ENCODE measurements at regions not wholly inside any gene's neighbourhood (a gene's known extent, or its start where the extent isn't known, plus 50 kb on each side); places are given as distances from the start of the nearest gene placed in this dataset.

- no peaks in the 10 kb centered on the region for H3K27me3 ChIP-seq (ENCODE audit: control insufficient read depth, insufficient read depth, low read length, poor library complexity, severe bottlenecking)
- 75 to 90% methylated on average over 1 to 2 of the region's 2 CpGs for WGBS, 2 experiments
- peaks cover 2% of the 10 kb centered on the region for H3K4me1 ChIP-seq (ENCODE audit: control insufficient read depth, insufficient read depth, low read length)
- no peak overlapping the region for H3K4me3 ChIP-seq (ENCODE audit: insufficient read depth, low read depth, low read length)
- H3K27ac ChIP-seq (ENCODE audit: insufficient read depth, low read depth, low read length, poor library complexity, severe bottlenecking) = no peak overlapping the region
- no peaks in the 10 kb centered on the region for H3K36me3 ChIP-seq (ENCODE audit: control insufficient read depth, insufficient read depth, low read length)
- H3K9me3 ChIP-seq (ENCODE audit: control insufficient read depth, low read length) = peaks cover 2% of the 10 kb centered on the region
Observed at GRCh38 chr12:89089264-89089663, 263.0 kb downstream of the DUSP6 start.

GRCh38 chr12:89087876-89088275 is 264.4 kb downstream of the DUSP6 start:
- H3K4me1 ChIP-seq (ENCODE audit: control insufficient read depth, insufficient read depth, low read length) = peaks cover 2% of the 10 kb centered on the region
- no peaks in the 10 kb centered on the region for H3K36me3 ChIP-seq (ENCODE audit: control insufficient read depth, insufficient read depth, low read length)
- WGBS, 2 experiments = 10 to 13% methylated on average over 1 of the region's 1 CpG
- H3K27ac ChIP-seq (ENCODE audit: insufficient read depth, low read depth, low read length, poor library complexity, severe bottlenecking) = peak overlapping the region; percentile 17
- H3K27me3 ChIP-seq (ENCODE audit: control insufficient read depth, insufficient read depth, low read length, poor library complexity, severe bottlenecking) = no peaks in the 10 kb centered on the region
- H3K4me3 ChIP-seq (ENCODE audit: insufficient read depth, low read depth, low read length) = no peak overlapping the region
- H3K9me3 ChIP-seq (ENCODE audit: control insufficient read depth, low read length) = peaks cover 1% of the 10 kb centered on the region

- peaks cover 2% of the 10 kb centered on the region for H3K4me1 ChIP-seq (ENCODE audit: control insufficient read depth, insufficient read depth, low read length)
- H3K36me3 ChIP-seq (ENCODE audit: control insufficient read depth, insufficient read depth, low read length) = no peaks in the 10 kb centered on the region
- H3K27me3 ChIP-seq (ENCODE audit: control insufficient read depth, insufficient read depth, low read length, poor library complexity, severe bottlenecking) = no peaks in the 10 kb centered on the region
- H3K27ac ChIP-seq (ENCODE audit: insufficient read depth, low read depth, low read length, poor library complexity, severe bottlenecking) = peak overlapping the region; percentile 17
- no peak overlapping the region for H3K4me3 ChIP-seq (ENCODE audit: insufficient read depth, low read depth, low read length)
- WGBS, 2 experiments = 86 to 89% methylated on average over 6 of the region's 6 CpGs
- no peaks in the 10 kb centered on the region for H3K9me3 ChIP-seq (ENCODE audit: control insufficient read depth, low read length)
Observed at GRCh38 chr12:89087149-89087825, 265.0 kb downstream of the DUSP6 start.

GRCh38 chr12:89085421-89085820 is 266.9 kb downstream of the DUSP6 start:
- no peak overlapping the region for H3K27ac ChIP-seq (ENCODE audit: insufficient read depth, low read depth, low read length, poor library complexity, severe bottlenecking)
- H3K4me3 ChIP-seq (ENCODE audit: insufficient read depth, low read depth, low read length) = no peak overlapping the region
- H3K36me3 ChIP-seq (ENCODE audit: control insufficient read depth, insufficient read depth, low read length) = no peaks in the 10 kb centered on the region
- H3K27me3 ChIP-seq (ENCODE audit: control insufficient read depth, insufficient read depth, low read length, poor library complexity, severe bottlenecking) = no peaks in the 10 kb centered on the region
- 65 to 80% methylated on average over 3 to 5 of the region's 5 CpGs for WGBS, 2 experiments
- no peaks in the 10 kb centered on the region for H3K9me3 ChIP-seq (ENCODE audit: control insufficient read depth, low read length)
- peaks cover 16% of the 10 kb centered on the region for H3K4me1 ChIP-seq (ENCODE audit: control insufficient read depth, insufficient read depth, low read length)

- H3K27me3 ChIP-seq (ENCODE audit: control insufficient read depth, insufficient read depth, low read length, poor library complexity, severe bottlenecking) = no peaks in the 10 kb centered on the region
- H3K27ac ChIP-seq (ENCODE audit: insufficient read depth, low read depth, low read length, poor library complexity, severe bottlenecking) = no peak overlapping the region
- H3K4me1 ChIP-seq (ENCODE audit: control insufficient read depth, insufficient read depth, low read length) = peaks cover 16% of the 10 kb centered on the region
- H3K36me3 ChIP-seq (ENCODE audit: control insufficient read depth, insufficient read depth, low read length) = no peaks in the 10 kb centered on the region
- 66 to 73% methylated on average over 3 of the region's 3 CpGs for WGBS, 2 experiments
- H3K4me3 ChIP-seq (ENCODE audit: insufficient read depth, low read depth, low read length) = no peak overlapping the region
- H3K9me3 ChIP-seq (ENCODE audit: control insufficient read depth, low read length) = no peaks in the 10 kb centered on the region
Observed at GRCh38 chr12:89084751-89085150, 267.6 kb downstream of the DUSP6 start.

- Histone ChIP-seq H3K36me3 (ENCODE audit: control insufficient read depth, insufficient read depth, low read length) (no peaks in the 10 kb centered on the region), H3K9me3 (ENCODE audit: control insufficient read depth, low read length) (no peaks in the 10 kb centered on the region), H3K4me3 (ENCODE audit: insufficient read depth, low read depth, low read length) (no peak overlapping the region), H3K4me1 (ENCODE audit: control insufficient read depth, insufficient read depth, low read length) (peaks cover 14% of the 10 kb centered on the region), H3K27ac (ENCODE audit: insufficient read depth, low read depth, low read length, poor library complexity, severe bottlenecking) (no peak overlapping the region), H3K27me3 (ENCODE audit: control insufficient read depth, insufficient read depth, low read length, poor library complexity, severe bottlenecking) (no peaks in the 10 kb centered on the region)
- WGBS, 2 experiments = 90 to 92% methylated on average over 2 of the region's 3 CpGs
Observed at GRCh38 chr12:89083491-89083890, 268.8 kb downstream of the DUSP6 start.

GRCh38 chr12:89082370-89082753 is 269.9 kb downstream of the DUSP6 start:
- 85 to 90% methylated on average over 1 of the region's 1 CpG for WGBS, 2 experiments
- Histone ChIP-seq H3K4me1 (ENCODE audit: control insufficient read depth, insufficient read depth, low read length) (peaks cover 13% of the 10 kb centered on the region), H3K4me3 (ENCODE audit: insufficient read depth, low read depth, low read length) (no peak overlapping the region), H3K9me3 (ENCODE audit: control insufficient read depth, low read length) (no peaks in the 10 kb centered on the region), H3K27ac (ENCODE audit: insufficient read depth, low read depth, low read length, poor library complexity, severe bottlenecking) (no peak overlapping the region), H3K36me3 (ENCODE audit: control insufficient read depth, insufficient read depth, low read length) (no peaks in the 10 kb centered on the region), H3K27me3 (ENCODE audit: control insufficient read depth, insufficient read depth, low read length, poor library complexity, severe bottlenecking) (no peaks in the 10 kb centered on the region)

GRCh38 chr12:89081719-89082369 is 270.5 kb downstream of the DUSP6 start:
- no peak overlapping the region for H3K27ac ChIP-seq (ENCODE audit: insufficient read depth, low read depth, low read length, poor library complexity, severe bottlenecking)
- H3K9me3 ChIP-seq (ENCODE audit: control insufficient read depth, low read length) = no peaks in the 10 kb centered on the region
- no peaks in the 10 kb centered on the region for H3K36me3 ChIP-seq (ENCODE audit: control insufficient read depth, insufficient read depth, low read length)
- no peak overlapping the region for H3K4me3 ChIP-seq (ENCODE audit: insufficient read depth, low read depth, low read length)
- H3K4me1 ChIP-seq (ENCODE audit: control insufficient read depth, insufficient read depth, low read length) = peaks cover 13% of the 10 kb centered on the region
- WGBS, 2 experiments = 75 to 79% methylated on average over 2 of the region's 2 CpGs
- no peaks in the 10 kb centered on the region for H3K27me3 ChIP-seq (ENCODE audit: control insufficient read depth, insufficient read depth, low read length, poor library complexity, severe bottlenecking)

- Histone ChIP-seq H3K27ac (ENCODE audit: insufficient read depth, low read depth, low read length, poor library complexity, severe bottlenecking) (no peak overlapping the region), H3K9me3 (ENCODE audit: control insufficient read depth, low read length) (no peaks in the 10 kb centered on the region), H3K4me3 (ENCODE audit: insufficient read depth, low read depth, low read length) (no peak overlapping the region), H3K36me3 (ENCODE audit: control insufficient read depth, insufficient read depth, low read length) (no peaks in the 10 kb centered on the region), H3K27me3 (ENCODE audit: control insufficient read depth, insufficient read depth, low read length, poor library complexity, severe bottlenecking) (no peaks in the 10 kb centered on the region), H3K4me1 (ENCODE audit: control insufficient read depth, insufficient read depth, low read length) (peaks cover 13% of the 10 kb centered on the region)
- 50 to 60% methylated on average over 2 to 3 of the region's 3 CpGs for WGBS, 2 experiments
Observed at GRCh38 chr12:89080793-89081465, 271.4 kb downstream of the DUSP6 start.

- H3K27me3 ChIP-seq (ENCODE audit: control insufficient read depth, insufficient read depth, low read length, poor library complexity, severe bottlenecking) = no peaks in the 10 kb centered on the region
- WGBS, 2 experiments = 94 to 100% methylated on average over 2 of the region's 2 CpGs
- H3K9me3 ChIP-seq (ENCODE audit: control insufficient read depth, low read length) = no peaks in the 10 kb centered on the region
- peaks cover 3% of the 10 kb centered on the region for H3K4me1 ChIP-seq (ENCODE audit: control insufficient read depth, insufficient read depth, low read length)
- H3K4me3 ChIP-seq (ENCODE audit: insufficient read depth, low read depth, low read length) = no peak overlapping the region
- H3K27ac ChIP-seq (ENCODE audit: insufficient read depth, low read depth, low read length, poor library complexity, severe bottlenecking) = no peak overlapping the region
- no peaks in the 10 kb centered on the region for H3K36me3 ChIP-seq (ENCODE audit: control insufficient read depth, insufficient read depth, low read length)
Observed at GRCh38 chr12:89075880-89076540, 276.3 kb downstream of the DUSP6 start.
